ENCODE measurements at regions not wholly inside any gene's neighbourhood (a gene's known extent, or its start where the extent isn't known, plus 50 kb on each side); places are given as distances from the start of the nearest gene placed in this dataset.

- no peak for DNase-seq
These were observed 657.1 kb upstream of the SOX11 start for GRCh38 chr2:5035057-5035488.

GRCh38 chr2:5036256-5036655, 655.9 kb upstream of the SOX11 start:
- DNase-seq, result no peak

GRCh38 chr2:5039241-5039975, 652.8 kb upstream of the SOX11 start:
- no peak for DNase-seq

GRCh38 chr2:5040571-5040970, 651.6 kb upstream of the SOX11 start:
- no peak for DNase-seq

GRCh38 chr2:5041501-5041900, 650.7 kb upstream of the SOX11 start:
- no peak for DNase-seq

- DNase-seq, result no peak
These were observed 649.3 kb upstream of the SOX11 start for GRCh38 chr2:5042666-5043440.

- no peak for DNase-seq
These were observed 640.9 kb upstream of the SOX11 start for GRCh38 chr2:5051300-5051699.

- DNase-seq, result no peak
These were observed 639.3 kb upstream of the SOX11 start for GRCh38 chr2:5052905-5053304.

GRCh38 chr2:5057891-5058351, 634.3 kb upstream of the SOX11 start:
- no peak for DNase-seq

GRCh38 chr2:5060956-5061355, 631.2 kb upstream of the SOX11 start:
- DNase-seq, result no peak

- no peak for DNase-seq
These were observed 627.5 kb upstream of the SOX11 start for GRCh38 chr2:5064687-5065086.

- DNase-seq, result no peak
These were observed 624.4 kb upstream of the SOX11 start for GRCh38 chr2:5067816-5068215.

- no peak for DNase-seq
These were observed 621.9 kb upstream of the SOX11 start for GRCh38 chr2:5070257-5070656.

- DNase-seq, result no peak
These were observed 617.5 kb upstream of the SOX11 start for GRCh38 chr2:5074733-5075132.

- no peak for DNase-seq
These were observed 615.6 kb upstream of the SOX11 start for GRCh38 chr2:5076599-5076998.

- no peak for DNase-seq
These were observed 614.6 kb upstream of the SOX11 start for GRCh38 chr2:5077479-5078089.

- no peak for DNase-seq
These were observed 608.8 kb upstream of the SOX11 start for GRCh38 chr2:5083402-5083801.

GRCh38 chr2:5089409-5089808, 602.8 kb upstream of the SOX11 start:
- no peak for DNase-seq

GRCh38 chr2:5093056-5093455, 599.1 kb upstream of the SOX11 start:
- DNase-seq, result no peak

GRCh38 chr2:5093518-5093917, 598.7 kb upstream of the SOX11 start:
- no peak for DNase-seq

GRCh38 chr2:5094192-5094591, 598.0 kb upstream of the SOX11 start:
- no peak for DNase-seq

- DNase-seq, result no peak
These were observed 593.9 kb upstream of the SOX11 start for GRCh38 chr2:5098286-5098685.

GRCh38 chr2:5102823-5103222, 589.4 kb upstream of the SOX11 start:
- DNase-seq, result no peak

- no peak for DNase-seq
These were observed 580.6 kb upstream of the SOX11 start for GRCh38 chr2:5111581-5111980.

Data from activated effector memory CD4-positive, alpha-beta T cell treated with anti-CD3 and anti-CD28 coated beads, Interleukin-2, amount 50 U/mL, for 16 hours (primary cell).